ENCODE measurements at regions not wholly inside any gene's neighbourhood (a gene's known extent, or its start where the extent isn't known, plus 50 kb on each side); places are given as distances from the start of the nearest gene placed in this dataset.

DNA sequence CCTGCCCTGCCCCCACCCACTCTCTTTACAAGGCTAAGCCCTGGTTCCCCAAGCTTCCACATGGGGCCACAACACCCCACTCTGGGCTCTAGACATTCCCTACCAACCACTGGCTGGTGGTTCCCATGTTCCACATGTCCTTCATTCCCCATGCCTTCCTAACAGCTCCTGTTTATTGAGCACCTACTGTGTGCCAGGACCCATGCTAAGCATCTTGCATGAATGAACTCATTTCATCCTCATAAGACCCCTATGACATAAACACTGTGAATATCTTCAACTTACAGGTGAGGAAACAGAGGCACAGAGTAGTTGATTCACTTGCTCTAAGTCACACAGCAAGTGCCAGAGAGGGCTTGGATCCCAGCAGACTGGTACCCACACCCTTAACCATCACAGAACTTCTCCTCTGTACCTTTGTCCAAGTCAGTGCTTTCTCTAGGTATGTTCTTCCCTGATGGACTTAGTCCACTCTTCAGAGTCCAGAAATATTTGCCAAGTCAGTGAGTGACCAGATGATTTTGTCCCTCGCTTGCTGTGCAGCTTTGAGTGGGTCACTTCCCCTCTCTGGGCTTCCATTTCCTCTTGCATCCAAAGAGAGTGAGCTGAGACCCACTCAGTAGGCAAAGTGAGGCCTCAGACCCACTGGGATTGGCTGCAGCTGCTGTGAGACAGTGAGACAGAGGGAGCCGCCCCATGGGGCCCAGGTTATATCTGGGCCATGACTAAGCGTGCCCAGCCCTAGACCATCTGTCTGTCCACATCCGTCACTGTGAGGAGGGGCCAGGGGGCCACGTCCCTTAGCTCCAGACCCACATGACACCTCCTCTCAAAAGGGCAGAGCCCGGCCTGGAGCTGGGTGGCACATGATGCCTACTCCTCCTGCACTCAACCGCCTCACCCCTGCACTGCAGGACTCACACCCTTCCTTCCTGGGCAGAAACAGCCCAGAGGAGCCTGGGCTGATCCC, 132.4 kb downstream of the MN1 start:
- no peak for DNase-seq (ENCODE audit: low read depth)

- DNase-seq (ENCODE audit: low read depth), result no peak
Measured at GRCh38 chr22:27669798-27670599, 131.6 kb downstream of the MN1 start.

DNA sequence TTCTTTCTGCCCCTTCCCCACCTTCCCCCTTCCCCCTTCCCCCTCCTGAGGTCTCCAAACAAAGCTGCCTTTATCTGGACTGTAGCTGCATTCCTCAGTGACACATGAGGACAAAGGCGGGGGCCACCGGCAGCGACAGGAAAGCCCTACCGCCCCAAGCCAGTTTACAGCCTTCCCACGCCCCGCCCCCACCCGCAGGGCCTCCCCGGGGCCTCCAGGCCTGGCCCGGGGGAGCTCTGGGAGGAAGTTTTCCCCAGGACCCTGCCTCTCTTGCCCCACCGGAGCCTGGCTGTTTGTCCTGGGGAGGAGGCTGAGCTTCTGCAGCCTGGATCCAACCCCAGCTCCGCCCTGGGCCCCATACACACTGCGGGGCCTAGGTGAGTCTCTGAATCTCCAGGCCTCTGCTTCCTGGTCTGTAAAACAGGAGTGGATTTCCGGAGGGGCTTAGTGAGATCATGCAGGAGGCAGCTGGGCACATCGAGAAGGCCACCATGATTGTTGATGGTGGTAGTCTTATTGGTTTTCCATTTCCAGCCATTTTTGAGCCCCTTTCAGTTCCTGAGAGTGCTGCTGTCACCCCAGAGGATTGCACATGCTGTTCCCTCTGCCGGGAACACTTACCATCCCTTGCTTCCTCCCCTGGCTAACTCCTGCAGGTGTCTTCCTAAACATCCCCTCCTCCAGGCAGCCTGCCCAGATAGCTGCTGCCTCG, 130.7 kb downstream of the MN1 start:
- DNase-seq (ENCODE audit: low read depth), result no peak

DNA sequence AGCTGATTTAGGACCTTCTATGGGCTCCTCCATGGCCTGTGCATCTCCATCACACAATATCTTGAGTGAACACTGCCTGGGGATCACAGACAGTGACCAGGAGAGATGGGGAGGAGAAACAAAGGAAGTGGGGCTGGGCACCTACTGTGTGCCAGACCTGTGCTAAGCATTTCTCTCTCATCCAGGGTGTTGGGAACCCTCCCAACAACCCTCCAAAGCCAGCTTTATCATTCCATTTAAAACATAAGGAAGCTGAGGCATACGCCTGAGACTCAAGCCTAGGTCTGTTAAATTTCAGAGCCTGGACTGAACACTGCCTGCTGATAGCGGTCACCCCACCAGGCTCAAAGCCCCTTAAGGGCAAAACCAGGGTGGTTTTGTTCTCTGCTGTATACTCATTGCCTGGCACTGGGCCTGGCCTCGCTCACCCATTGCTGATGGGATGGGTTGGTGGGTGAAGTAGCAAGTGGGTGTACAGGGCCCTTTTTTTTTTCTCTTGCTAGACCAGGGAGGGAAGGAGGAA, 130.1 kb downstream of the MN1 start:
- no peak for DNase-seq (ENCODE audit: low read depth)

GRCh38 chr22:27672721-27673418, 128.7 kb downstream of the MN1 start:
- DNase-seq (ENCODE audit: low read depth), result no peak

- no peak for DNase-seq (ENCODE audit: low read depth)
Measured at GRCh38 chr22:27673839-27674238, 127.7 kb downstream of the MN1 start.

- no peak for DNase-seq (ENCODE audit: low read depth)
Measured at GRCh38 chr22:27674261-27674923, 127.2 kb downstream of the MN1 start.

- DNase-seq (ENCODE audit: low read depth), result no peak
Measured at GRCh38 chr22:27676545-27677213, 124.9 kb downstream of the MN1 start.

DNA sequence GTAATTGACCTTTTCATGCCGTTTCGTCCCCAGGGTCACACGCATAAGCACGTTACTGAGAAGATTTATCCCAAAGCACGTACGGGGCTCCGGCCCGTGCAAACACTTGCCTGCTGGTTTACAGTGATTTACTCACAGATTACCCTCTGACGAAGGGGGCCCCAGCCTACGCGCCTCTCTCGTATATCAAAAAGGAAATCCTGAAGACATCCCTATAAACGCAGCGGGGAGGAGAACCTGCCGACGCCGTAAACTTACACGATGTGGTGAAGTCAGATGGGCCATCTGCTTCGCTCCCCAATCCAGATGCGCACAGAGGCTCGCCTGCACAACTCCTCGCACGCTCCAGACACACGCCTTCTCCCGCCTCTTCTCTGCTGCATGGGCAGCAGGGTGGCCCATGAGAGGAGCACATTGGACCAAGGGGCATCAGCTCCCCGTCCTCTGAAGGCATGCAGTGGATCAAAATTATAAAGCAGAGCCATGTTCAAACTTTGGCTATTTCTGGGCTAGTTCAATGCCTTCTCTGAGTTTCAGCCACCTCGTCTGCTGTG, 123.6 kb downstream of the MN1 start:
- DNase-seq (ENCODE audit: low read depth), result no peak

GRCh38 chr22:27679176-27679575, 122.4 kb downstream of the MN1 start:
- DNase-seq (ENCODE audit: low read depth), result no peak

GRCh38 chr22:27679693-27680488, 121.7 kb downstream of the MN1 start:
- DNase-seq (ENCODE audit: low read depth), result no peak

GRCh38 chr22:27680636-27681035, 120.9 kb downstream of the MN1 start:
- no peak for DNase-seq (ENCODE audit: low read depth)

GRCh38 chr22:27681037-27681436, 120.5 kb downstream of the MN1 start:
- DNase-seq (ENCODE audit: low read depth), result no peak

GRCh38 chr22:27682437-27682836, 119.1 kb downstream of the MN1 start:
- DNase-seq (ENCODE audit: low read depth), result no peak

- DNase-seq (ENCODE audit: low read depth), result no peak
Measured at GRCh38 chr22:27684901-27685300, 116.7 kb downstream of the MN1 start.

DNA sequence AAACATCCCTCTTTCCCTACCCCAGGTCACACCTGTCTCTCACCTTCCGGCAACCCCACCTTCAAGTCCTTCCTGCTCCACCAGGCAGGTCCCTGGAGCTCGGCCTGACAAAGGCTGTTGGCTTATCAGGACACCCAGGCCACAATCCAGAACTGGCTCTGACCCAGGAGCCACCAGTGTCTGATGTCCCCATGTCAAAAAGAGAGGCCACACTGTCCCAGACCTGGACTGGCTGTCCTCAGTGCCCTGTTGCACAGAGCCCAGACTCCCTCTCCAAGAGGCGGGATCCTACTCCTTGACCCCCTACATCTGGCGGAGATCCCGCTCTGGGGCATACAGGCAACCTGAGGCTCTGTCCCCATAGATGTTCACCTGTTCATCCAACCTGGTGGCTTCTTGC, 116.0 kb downstream of the MN1 start:
- DNase-seq (ENCODE audit: low read depth), result no peak

DNA sequence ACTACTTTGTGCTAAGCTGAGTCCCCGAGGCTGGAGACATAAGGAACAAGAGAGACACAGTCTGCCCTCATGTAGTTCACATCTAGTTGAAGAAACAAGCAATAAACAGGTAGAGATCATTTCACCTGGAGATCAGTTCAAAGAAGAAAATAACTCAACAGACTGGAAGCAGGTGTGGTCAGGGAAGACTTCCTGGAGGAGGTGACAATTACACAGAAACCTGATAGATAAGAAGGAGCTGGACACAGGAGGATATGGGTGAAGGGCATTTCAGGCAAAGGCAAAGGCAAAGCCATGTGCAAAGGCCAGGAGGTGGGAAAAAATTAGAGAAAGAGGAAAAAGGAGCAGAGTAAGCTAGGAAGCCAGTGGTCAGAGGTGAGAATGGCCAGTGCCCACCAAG, 115.6 kb downstream of the MN1 start:
- DNase-seq (ENCODE audit: low read depth), result no peak

DNA sequence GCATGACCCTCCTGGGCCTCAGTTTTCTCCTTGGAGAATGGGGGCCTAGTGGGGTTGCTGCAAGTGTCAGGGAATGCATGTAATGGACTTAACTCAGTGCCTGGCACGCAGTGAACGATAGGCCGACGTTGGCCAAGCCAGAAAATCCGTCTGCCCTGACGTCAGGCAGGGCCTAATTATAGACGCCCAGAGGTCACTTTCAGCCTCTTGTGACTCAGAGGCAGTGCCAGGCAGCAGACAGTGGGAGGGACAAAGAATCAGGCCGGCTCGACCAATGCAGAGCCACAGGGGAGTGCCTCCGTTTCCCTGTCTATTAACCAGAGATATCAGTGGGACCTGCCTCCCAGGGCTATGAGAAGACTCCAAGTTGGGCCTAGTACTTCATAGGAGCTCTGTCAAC, 115.0 kb downstream of the MN1 start:
- no peak for DNase-seq (ENCODE audit: low read depth)

GRCh38 chr22:27687984-27688545, 113.5 kb downstream of the MN1 start:
- DNase-seq (ENCODE audit: low read depth), result no peak
